ENCODE measurements at regions not wholly inside any gene's neighbourhood (a gene's known extent, or its start where the extent isn't known, plus 50 kb on each side); places are given as distances from the start of the nearest gene placed in this dataset.

- no peaks in the 10 kb centered on the region for H3K36me3 ChIP-seq
- TF ChIP-seq POLR2AphosphoS5 (IDR thresholded peaks at IDR 0.05) (no peak), CTCF (IDR thresholded peaks at IDR 0.05) (no peak), POLR2A (IDR thresholded peaks at IDR 0.05) (no peak)
- WGBS, result 78% methylated on average over 2 of the region's 2 CpGs
- H3K27me3 ChIP-seq (replicated peaks; ENCODE audit: insufficient read depth), result no peaks in the 10 kb centered on the region
- no peak overlapping the region for H3K4me3 ChIP-seq
- H3K4me1 ChIP-seq (replicated peaks), result no peaks in the 10 kb centered on the region
- H3K9me3 ChIP-seq, result no peaks in the 10 kb centered on the region
- intact Hi-C loops (cut with DNase I), result no loop called here
- DNase-seq (ENCODE audit: low spot score), result no peak
- no peak overlapping the region for H3K27ac ChIP-seq
Measured at GRCh38 chr17:71964559-71964958, 156.3 kb upstream of the SOX9 start.

- no peaks in the 10 kb centered on the region for H3K4me1 ChIP-seq (replicated peaks)
- WGBS, result 53% methylated on average over 6 of the region's 6 CpGs
- no peaks in the 10 kb centered on the region for H3K9me3 ChIP-seq
- no peaks in the 10 kb centered on the region for H3K36me3 ChIP-seq
- intact Hi-C loops (cut with DNase I), result no loop called here
- no peak overlapping the region for H3K4me3 ChIP-seq
- no peak for DNase-seq (ENCODE audit: low spot score)
- H3K27ac ChIP-seq, result no peak overlapping the region
- no peaks in the 10 kb centered on the region for H3K27me3 ChIP-seq (replicated peaks; ENCODE audit: insufficient read depth)
- TF ChIP-seq POLR2A (IDR thresholded peaks at IDR 0.05) (no peak), CTCF (IDR thresholded peaks at IDR 0.05) (no peak), POLR2AphosphoS5 (IDR thresholded peaks at IDR 0.05) (no peak)
Measured at GRCh38 chr17:71966055-71966454, 154.8 kb upstream of the SOX9 start.

- H3K27me3 ChIP-seq (replicated peaks; ENCODE audit: insufficient read depth), result no peaks in the 10 kb centered on the region
- intact Hi-C loops (cut with DNase I), result no loop called here
- 65% methylated on average over 13 of the region's 13 CpGs for WGBS
- no peaks in the 10 kb centered on the region for H3K9me3 ChIP-seq
- DNase-seq (ENCODE audit: low spot score), result no peak
- H3K36me3 ChIP-seq, result no peaks in the 10 kb centered on the region
- no peak overlapping the region for H3K27ac ChIP-seq
- TF ChIP-seq POLR2AphosphoS5 (IDR thresholded peaks at IDR 0.05) (no peak), CTCF (IDR thresholded peaks at IDR 0.05) (no peak), POLR2A (IDR thresholded peaks at IDR 0.05) (no peak)
- H3K4me1 ChIP-seq (replicated peaks), result no peaks in the 10 kb centered on the region
- H3K4me3 ChIP-seq, result no peak overlapping the region
Measured at GRCh38 chr17:71966459-71967313, 154.1 kb upstream of the SOX9 start.

GRCh38 chr17:71969500-71969899 lies 151.3 kb upstream of the SOX9 start:
- Histone ChIP-seq H3K4me3 (no peak overlapping the region), H3K36me3 (no peaks in the 10 kb centered on the region), H3K4me1 (replicated peaks) (no peaks in the 10 kb centered on the region), H3K27me3 (replicated peaks; ENCODE audit: insufficient read depth) (no peaks in the 10 kb centered on the region), H3K27ac (no peak overlapping the region), H3K9me3 (no peaks in the 10 kb centered on the region)
- intact Hi-C loops (cut with DNase I), result no loop called here
- TF ChIP-seq POLR2A (IDR thresholded peaks at IDR 0.05), result no peak
- TF ChIP-seq CTCF (IDR thresholded peaks at IDR 0.05), result no peak
- TF ChIP-seq POLR2AphosphoS5 (IDR thresholded peaks at IDR 0.05), result no peak
- DNase-seq (ENCODE audit: low spot score), result no peak

- intact Hi-C loops (cut with DNase I), result no loop called here
- H3K27me3 ChIP-seq (replicated peaks; ENCODE audit: insufficient read depth), result no peaks in the 10 kb centered on the region
- no peaks in the 10 kb centered on the region for H3K9me3 ChIP-seq
- H3K4me3 ChIP-seq, result no peak overlapping the region
- no peaks in the 10 kb centered on the region for H3K36me3 ChIP-seq
- DNase-seq (ENCODE audit: low spot score), result no peak
- no peaks in the 10 kb centered on the region for H3K4me1 ChIP-seq (replicated peaks)
- TF ChIP-seq CTCF (IDR thresholded peaks at IDR 0.05), result no peak
- H3K27ac ChIP-seq, result no peak overlapping the region
- 94% methylated on average over 1 of the region's 1 CpG for WGBS
Measured at GRCh38 chr17:71970312-71970711, 150.5 kb upstream of the SOX9 start.
